Activated T-helper 17 cell treated with anti-CD3 and anti-CD28 coated beads, Interleukin-2, amount 50 U/mL, for 72 hours (primary cell): ENCODE measurements at regions not wholly inside any gene's neighbourhood (a gene's known extent, or its start where the extent isn't known, plus 50 kb on each side); places are given as distances from the start of the nearest gene placed in this dataset.
"Not testable (repeated sequence)": the region's sequence is repeated elsewhere in the genome, so short reads cannot be mapped to it uniquely, and the experiment has no call there.

ENCODE experiments used
- ATAC-seq: fragments of 150-1000 bp; cut with Tn5 transposase; replicated peaks from 2 replicates; pipeline ENCODE4 v1.10.0; 2021; ENCODE audit warnings: mild to moderate bottlenecking, moderate library complexity
- H3K27ac Mint-ChIP-seq: one replicate; pipeline ENCODE4 v1.8.0; 2022; ENCODE audit warnings: mixed read lengths
- H3K27me3 Mint-ChIP-seq: one replicate; pipeline ENCODE4 v1.8.0; 2022; ENCODE audit warnings: mixed read lengths
- H3K36me3 Mint-ChIP-seq: one replicate; pipeline ENCODE4 v1.8.0; 2022; ENCODE audit warnings: low read depth, mild to moderate bottlenecking, mixed read lengths
- H3K4me1 Mint-ChIP-seq: one replicate; pipeline ENCODE4 v1.8.0; 2022; ENCODE audit warnings: mixed read lengths
- H3K4me3 Mint-ChIP-seq: one replicate; pipeline ENCODE4 v1.8.0; 2022; ENCODE audit warnings: mild to moderate bottlenecking, mixed read lengths
- H3K9me3 Mint-ChIP-seq: one replicate; pipeline ENCODE4 v1.8.0; 2022; ENCODE audit warnings: mixed read lengths

DNA sequence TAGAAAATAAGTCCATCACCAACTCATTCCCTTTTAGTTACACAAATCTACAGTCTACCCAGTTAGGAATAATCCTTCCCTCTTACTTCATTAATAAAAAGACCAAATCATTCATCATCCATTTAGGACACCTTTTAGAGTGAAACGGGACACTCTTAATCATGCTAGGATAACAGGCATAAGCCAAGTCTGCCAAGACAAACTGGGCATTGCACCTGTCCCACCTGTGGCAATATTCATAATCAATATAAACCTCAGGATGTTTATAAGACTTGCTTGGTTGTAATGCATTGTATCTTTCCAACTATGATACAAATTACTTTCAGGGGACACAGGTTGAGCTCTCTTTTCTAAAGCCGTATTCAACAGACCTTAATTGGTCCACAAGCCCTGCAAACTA is 82.7 kb upstream of the SH3BP4 start:
- Mint-ChIP-seq H3K9me3 (no peaks in the 10 kb centered on the region), H3K27me3 (peaks cover 21% of the 10 kb centered on the region), H3K27ac (no peak overlapping the region), H3K4me3 (no peak overlapping the region), H3K36me3 (no peaks in the 10 kb centered on the region), H3K4me1 (no peaks in the 10 kb centered on the region)
- no peak for ATAC-seq

DNA sequence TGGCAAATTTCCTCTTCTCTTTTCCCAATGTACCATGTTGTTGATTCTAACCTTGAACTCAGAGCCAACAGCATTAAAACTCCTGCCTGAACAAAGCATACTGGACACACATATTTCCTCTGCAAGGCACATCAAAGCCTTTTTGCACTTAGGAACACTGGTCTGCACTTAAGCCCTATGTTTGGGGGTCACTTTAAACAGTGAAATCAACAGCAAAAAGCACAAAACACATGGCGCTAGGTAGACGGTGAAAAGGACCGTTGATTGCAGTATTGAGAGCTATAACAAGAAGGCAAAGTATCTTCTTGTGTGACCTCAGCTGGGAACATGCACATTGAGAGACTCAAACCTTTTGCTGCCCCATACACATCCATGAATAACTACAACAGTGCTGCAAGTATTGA is 83.9 kb upstream of the SH3BP4 start:
- no peak overlapping the region for H3K27ac Mint-ChIP-seq
- H3K27me3 Mint-ChIP-seq: peaks cover 15% of the 10 kb centered on the region
- H3K36me3 Mint-ChIP-seq: no peaks in the 10 kb centered on the region
- no peak overlapping the region for H3K4me3 Mint-ChIP-seq
- no peak for ATAC-seq
- no peaks in the 10 kb centered on the region for H3K4me1 Mint-ChIP-seq
- no peaks in the 10 kb centered on the region for H3K9me3 Mint-ChIP-seq

DNA sequence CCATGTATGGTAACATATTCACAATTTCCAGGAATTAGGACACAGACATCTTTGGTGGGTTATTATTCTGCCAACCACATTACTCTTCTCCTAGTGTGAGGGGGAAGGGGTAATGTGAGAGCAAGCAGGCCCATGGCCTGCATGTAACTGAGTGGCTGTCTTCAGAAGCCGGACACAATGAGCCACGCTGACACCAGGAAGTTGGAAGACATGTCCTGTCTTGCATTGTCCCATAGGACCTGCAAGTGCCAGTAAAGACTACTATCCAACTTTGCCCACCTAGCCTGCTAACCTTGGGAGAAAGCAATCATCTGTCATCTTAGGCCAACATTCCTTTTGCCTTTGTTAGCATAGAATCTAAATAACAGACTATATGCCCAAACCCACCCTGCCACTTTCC is 86.2 kb upstream of the SH3BP4 start:
- Mint-ChIP-seq H3K9me3 (no peaks in the 10 kb centered on the region), H3K4me1 (no peaks in the 10 kb centered on the region), H3K4me3 (no peak overlapping the region), H3K27ac (no peak overlapping the region), H3K27me3 (peaks cover 11% of the 10 kb centered on the region), H3K36me3 (no peaks in the 10 kb centered on the region)
- ATAC-seq: no peak

DNA sequence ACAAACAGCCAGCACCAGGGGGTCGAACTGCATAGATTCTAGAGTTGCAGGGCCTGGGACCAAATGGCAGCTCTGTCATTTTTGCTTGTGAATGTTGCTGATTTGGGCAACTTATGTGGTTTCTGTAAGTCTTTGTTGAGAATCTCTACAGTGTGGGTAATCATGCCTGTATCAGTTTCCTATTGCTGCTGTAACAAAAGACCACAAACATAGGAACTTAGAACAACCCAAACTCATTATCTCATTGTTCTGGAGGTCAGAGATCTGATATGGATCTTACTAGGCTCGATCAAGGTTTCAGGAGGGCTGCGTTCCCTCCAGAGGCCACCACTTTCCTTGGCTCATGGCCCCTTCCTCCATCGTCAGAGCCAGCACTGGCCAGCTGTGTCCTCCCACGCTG is 86.8 kb upstream of the SH3BP4 start:
- no peak for ATAC-seq
- Mint-ChIP-seq H3K36me3 (no peaks in the 10 kb centered on the region), H3K4me1 (no peaks in the 10 kb centered on the region), H3K9me3 (no peaks in the 10 kb centered on the region), H3K27ac (no peak overlapping the region), H3K27me3 (peaks cover 5% of the 10 kb centered on the region), H3K4me3 (no peak overlapping the region)

DNA sequence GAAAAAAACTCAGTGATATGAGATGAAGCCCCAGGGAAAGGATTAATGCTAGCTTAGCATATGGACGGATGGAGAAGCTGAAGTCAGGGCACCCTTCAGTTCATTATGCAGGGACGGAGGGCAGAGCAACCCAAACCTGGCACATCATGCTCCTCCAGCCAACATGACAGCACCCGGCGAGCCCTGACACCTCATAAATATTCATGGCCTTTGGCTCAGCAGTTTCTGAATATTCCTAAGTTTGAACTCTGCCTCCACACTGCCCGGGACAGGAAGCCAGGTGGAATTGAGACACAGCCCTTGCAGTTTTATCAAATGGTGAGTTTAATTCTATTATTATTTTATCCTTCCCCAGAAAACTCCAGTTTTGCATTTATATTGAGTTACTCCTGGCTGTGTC is 87.3 kb upstream of the SH3BP4 start:
- no peak for ATAC-seq
- no peaks in the 10 kb centered on the region for H3K4me1 Mint-ChIP-seq
- no peak overlapping the region for H3K4me3 Mint-ChIP-seq
- no peak overlapping the region for H3K27ac Mint-ChIP-seq
- H3K9me3 Mint-ChIP-seq: no peaks in the 10 kb centered on the region
- H3K27me3 Mint-ChIP-seq: peaks cover 3% of the 10 kb centered on the region
- H3K36me3 Mint-ChIP-seq: no peaks in the 10 kb centered on the region

DNA sequence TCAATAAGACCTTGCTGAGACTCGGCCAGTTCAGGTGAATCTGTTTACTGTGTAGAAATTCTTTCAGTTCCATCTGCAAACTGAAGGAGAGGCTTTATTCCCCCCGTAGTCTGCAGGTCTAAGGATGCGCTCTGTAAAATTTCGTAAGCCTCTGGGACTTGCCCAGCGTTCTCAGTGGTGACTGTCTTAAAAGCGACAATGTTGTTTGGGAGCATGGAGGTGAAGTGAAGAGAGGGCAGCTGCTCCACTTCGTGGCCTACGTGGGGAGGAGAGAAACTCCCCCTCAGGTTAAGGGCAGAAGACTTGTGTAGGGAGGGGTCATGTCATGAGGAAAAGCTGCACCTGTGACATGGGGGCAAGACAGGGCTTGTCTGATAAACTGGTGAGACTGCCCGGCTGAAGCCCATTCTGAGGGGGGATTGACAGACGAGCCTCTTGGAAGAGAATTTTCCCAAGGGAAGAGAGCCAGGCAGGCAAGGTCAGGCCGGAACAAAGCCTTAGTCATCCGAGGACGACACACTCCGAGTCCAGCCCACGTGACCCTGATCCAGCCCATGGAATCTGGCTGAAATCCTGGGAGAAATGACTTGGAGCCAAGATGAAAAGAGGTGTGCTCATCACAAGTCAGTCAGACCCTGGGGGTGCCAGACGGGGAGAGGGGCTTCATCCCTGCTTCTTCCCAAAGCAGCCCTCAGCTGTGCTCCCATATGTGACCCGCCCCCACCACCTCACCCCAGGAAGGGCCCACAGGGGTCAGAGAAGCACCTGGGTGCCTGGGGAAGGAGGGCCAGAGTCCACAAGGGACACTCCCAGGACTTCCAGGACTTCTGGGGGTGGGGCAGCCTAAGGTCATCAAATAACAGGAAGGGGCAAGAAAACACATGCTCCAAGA is 88.5 kb upstream of the SH3BP4 start:
- H3K4me3 Mint-ChIP-seq: no peak overlapping the region
- no peaks in the 10 kb centered on the region for H3K9me3 Mint-ChIP-seq
- no peak for ATAC-seq
- no peaks in the 10 kb centered on the region for H3K36me3 Mint-ChIP-seq
- H3K27ac Mint-ChIP-seq: no peak overlapping the region
- H3K4me1 Mint-ChIP-seq: no peaks in the 10 kb centered on the region
- H3K27me3 Mint-ChIP-seq: no peaks in the 10 kb centered on the region

DNA sequence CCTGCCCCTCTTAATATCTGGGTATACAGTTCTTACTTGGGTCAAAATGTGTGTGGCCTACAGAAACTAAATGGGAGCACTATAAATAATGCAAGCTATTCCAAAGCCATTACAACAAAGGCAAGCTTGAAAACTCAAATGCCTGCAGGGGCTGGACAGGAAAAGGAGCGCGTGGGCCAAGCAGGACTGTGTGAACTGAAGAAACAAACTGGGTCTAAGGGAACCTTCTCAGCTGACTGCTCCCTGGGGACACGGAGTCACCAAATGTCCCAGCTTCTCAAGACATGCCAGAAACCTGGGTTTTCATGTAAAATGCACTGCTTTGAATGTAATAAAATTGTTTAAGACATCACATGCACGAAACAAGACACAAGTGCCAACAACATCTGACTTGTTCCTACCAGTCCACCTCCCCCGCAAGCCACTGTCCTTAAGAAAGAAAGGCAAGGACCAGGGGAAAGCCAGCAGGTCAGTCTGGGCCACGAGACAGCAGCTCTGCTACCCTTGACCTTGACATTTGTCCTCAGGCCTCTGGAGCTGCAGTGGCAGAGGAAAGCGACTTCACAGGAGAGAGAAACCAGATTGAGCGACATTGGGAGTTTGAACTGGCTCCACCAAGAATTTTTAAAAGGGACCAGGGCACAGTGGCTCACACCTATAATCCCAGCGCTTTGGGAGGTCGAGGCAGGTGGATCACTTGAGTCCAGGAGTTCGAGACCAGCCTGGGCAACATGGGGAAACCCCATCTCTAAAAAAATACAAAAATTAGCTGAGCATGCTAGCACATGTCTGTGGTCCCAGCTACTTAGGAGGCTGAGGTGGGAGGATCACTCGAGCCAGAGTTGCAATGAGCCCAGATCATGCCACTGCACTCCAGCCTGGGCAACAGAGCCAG is 89.7 kb upstream of the SH3BP4 start:
- H3K9me3 Mint-ChIP-seq: no peaks in the 10 kb centered on the region
- H3K27ac Mint-ChIP-seq: no peak overlapping the region
- H3K27me3 Mint-ChIP-seq: no peaks in the 10 kb centered on the region
- no peaks in the 10 kb centered on the region for H3K36me3 Mint-ChIP-seq
- H3K4me3 Mint-ChIP-seq: no peak overlapping the region
- no peak for ATAC-seq
- no peaks in the 10 kb centered on the region for H3K4me1 Mint-ChIP-seq

DNA sequence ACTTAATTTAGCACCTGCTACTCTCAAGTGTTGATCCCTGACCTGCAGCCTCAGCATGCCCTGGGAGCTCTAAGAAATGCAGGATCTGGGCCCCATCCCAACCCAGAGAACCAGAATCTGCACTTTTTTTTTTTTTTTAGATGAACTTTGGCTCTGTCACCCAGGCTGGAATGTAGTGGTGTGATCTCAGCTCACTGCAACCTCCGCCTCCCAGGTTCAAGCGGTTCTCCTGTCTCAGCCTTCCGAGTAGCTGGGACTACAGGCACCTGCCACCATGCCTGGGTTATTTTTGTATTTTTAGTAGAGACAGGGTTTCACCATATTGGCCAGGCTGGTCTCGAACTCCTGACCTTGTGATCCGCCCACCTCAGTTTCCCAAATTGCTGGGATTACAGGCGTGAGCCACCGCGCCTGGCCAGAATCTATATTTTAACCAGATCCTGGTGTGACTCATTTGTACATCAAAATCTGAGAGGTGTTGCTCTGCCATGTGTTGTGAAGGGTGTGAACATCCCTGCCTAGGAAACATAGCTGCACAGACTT is 92.4 kb upstream of the SH3BP4 start:
- H3K36me3 Mint-ChIP-seq, H3K4me3 Mint-ChIP-seq, ATAC-seq, H3K27me3 Mint-ChIP-seq, H3K9me3 Mint-ChIP-seq, H3K27ac Mint-ChIP-seq, H3K4me1 Mint-ChIP-seq: not testable (repeated sequence)

DNA sequence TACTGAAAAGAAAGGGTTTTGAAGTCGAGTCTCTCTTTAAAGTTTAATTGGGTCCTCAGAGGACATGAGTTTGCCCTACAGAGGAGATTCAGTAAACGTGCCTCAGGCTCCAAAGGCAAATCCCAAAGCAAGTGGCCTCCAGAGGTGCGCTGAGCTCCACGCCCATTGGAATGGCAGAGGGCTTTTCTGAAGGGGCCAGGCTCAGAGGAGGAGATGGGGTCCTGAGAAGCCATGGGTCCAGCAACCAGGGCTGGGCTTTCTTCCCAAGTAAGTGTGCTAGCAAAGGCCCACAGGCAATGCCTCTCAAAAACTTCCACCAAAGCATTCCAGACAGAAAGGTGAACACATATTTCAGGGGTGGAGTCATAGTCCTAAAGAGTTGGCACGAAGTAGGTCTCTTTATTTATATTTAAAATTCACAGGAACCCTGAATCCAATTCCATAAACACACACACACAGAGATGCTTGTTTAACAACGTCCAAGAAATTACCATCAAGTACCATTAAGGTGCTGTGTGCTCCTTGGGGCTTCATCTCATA is 93.0 kb upstream of the SH3BP4 start:
- Mint-ChIP-seq H3K4me1 (no peaks in the 10 kb centered on the region), H3K9me3 (no peaks in the 10 kb centered on the region), H3K36me3 (no peaks in the 10 kb centered on the region), H3K27me3 (peaks cover 3% of the 10 kb centered on the region), H3K4me3 (no peak overlapping the region), H3K27ac (no peak overlapping the region)
- no peak for ATAC-seq

DNA sequence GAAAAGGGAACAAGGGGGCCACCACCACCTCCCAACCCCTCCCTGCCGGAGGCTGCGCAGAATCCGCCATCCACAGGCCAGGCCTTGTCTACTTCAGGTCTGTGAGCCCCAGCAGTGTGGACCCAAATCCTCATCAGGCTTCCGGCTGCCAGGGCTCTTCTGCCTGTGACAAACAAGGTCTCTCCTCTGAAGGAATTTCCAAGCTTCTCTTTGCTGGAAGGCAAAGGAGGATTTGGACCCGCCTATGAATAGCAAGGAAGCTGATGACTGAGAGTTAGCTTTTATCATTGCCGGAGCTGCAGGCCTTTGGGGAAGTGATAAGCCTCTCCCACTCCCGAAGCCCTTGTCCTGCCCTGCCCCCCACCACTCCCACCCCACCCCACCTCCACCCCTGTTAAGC is 93.7 kb upstream of the SH3BP4 start:
- no peak for ATAC-seq
- H3K4me3 Mint-ChIP-seq: no peak overlapping the region
- no peak overlapping the region for H3K27ac Mint-ChIP-seq
- H3K27me3 Mint-ChIP-seq: peaks cover 5% of the 10 kb centered on the region
- H3K9me3 Mint-ChIP-seq: no peaks in the 10 kb centered on the region
- H3K36me3 Mint-ChIP-seq: no peaks in the 10 kb centered on the region
- H3K4me1 Mint-ChIP-seq: no peaks in the 10 kb centered on the region

DNA sequence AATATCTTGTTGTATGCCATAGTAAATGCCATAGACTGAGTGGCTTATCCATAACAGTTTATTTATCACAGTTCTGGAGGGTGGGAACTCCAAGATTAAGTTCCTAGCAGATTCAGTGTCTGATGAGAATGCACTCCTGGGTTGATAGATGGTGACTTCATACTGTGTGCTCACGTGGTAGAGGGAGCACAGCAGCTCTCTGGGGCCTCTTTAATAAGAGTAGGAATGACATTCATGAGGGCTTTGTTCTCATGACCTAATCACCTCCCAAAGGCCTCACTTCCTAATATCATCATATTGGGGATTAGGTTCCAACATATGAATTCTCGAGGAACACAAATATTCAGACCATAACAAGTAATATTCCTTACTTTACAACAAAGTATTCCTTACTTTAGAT is 98.1 kb upstream of the SH3BP4 start:
- no peak for ATAC-seq
- no peaks in the 10 kb centered on the region for H3K9me3 Mint-ChIP-seq
- H3K27me3 Mint-ChIP-seq: peaks cover 9% of the 10 kb centered on the region
- H3K27ac Mint-ChIP-seq: no peak overlapping the region
- H3K4me3 Mint-ChIP-seq: no peak overlapping the region
- no peaks in the 10 kb centered on the region for H3K4me1 Mint-ChIP-seq
- H3K36me3 Mint-ChIP-seq: no peaks in the 10 kb centered on the region

DNA sequence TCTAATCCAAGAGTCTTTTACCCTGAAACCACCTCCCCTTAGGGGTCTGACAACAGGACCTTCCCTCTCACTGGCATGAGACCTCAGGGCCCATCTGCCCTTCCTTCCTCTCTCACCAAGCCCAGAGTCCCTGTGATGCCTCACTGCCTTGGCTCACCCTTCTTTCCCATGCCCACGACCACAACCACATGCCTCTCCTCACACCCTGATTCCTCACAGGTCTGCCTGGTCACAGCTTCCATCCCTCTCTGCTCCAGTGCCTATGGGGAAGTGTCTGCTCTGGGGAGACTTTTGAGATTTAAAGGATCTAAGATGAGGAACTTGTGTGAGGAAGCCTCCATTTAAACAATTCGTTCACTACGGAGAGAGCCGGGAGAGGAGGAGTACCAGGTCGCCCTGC is 98.9 kb upstream of the SH3BP4 start:
- no peak for ATAC-seq
- no peak overlapping the region for H3K27ac Mint-ChIP-seq
- no peaks in the 10 kb centered on the region for H3K4me1 Mint-ChIP-seq
- H3K27me3 Mint-ChIP-seq: peaks cover 12% of the 10 kb centered on the region
- H3K9me3 Mint-ChIP-seq: no peaks in the 10 kb centered on the region
- H3K36me3 Mint-ChIP-seq: no peaks in the 10 kb centered on the region
- no peak overlapping the region for H3K4me3 Mint-ChIP-seq

DNA sequence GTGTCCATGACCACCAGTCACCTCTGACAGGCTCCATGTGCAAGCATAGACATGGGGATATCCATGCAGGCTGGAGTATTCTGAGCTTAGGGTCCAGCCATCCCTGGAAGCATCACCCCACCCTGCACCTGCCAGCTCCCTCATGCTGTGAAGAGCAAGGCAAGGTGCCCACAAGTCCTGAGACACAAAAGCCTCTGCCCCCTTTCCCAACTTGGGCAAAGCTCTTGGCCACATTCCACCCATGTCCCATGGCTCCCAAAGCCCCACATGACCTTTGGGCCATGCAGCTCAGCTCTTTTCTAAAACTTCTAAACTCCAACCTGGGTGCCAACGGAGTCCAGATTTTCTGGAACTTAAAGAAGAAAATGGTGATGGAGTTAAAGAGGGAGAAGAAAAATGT is 99.8 kb upstream of the SH3BP4 start:
- H3K4me3 Mint-ChIP-seq: no peak overlapping the region
- no peaks in the 10 kb centered on the region for H3K36me3 Mint-ChIP-seq
- no peaks in the 10 kb centered on the region for H3K4me1 Mint-ChIP-seq
- H3K27me3 Mint-ChIP-seq: peaks cover 15% of the 10 kb centered on the region
- no peaks in the 10 kb centered on the region for H3K9me3 Mint-ChIP-seq
- H3K27ac Mint-ChIP-seq: no peak overlapping the region
- ATAC-seq: no peak

DNA sequence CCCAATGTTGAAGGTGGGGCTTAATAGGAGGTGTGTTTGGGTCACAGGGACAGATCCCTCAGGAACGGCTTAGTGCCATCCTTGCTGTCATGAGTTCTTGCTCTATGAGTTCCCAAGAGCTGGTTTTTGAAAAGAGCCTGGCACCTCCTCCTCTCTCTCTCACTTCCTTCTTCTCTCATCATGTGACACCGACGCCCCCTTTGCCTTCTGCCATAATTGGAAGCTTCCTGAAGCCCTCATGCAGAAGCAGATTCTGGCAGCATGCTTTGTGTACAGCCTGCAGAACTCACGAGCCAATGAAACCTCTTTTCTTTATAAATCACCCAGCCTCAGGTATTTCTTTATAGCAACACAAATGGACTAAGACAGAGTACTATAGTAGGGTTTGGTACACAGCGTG is 100.4 kb upstream of the SH3BP4 start:
- ATAC-seq: no peak
- no peak overlapping the region for H3K4me3 Mint-ChIP-seq

More for the DNA sequence above, 100.4 kb upstream of the SH3BP4 start:
- H3K27ac Mint-ChIP-seq: no peak overlapping the region
- no peaks in the 10 kb centered on the region for H3K9me3 Mint-ChIP-seq
- H3K27me3 Mint-ChIP-seq: peaks cover 15% of the 10 kb centered on the region
- H3K4me1 Mint-ChIP-seq: no peaks in the 10 kb centered on the region
- H3K36me3 Mint-ChIP-seq: no peaks in the 10 kb centered on the region
